Lower lobe of right lung (tissue), 2 donors: ENCODE measurements at regions not wholly inside any gene's neighbourhood (a gene's known extent, or its start where the extent isn't known, plus 50 kb on each side); places are given as distances from the start of the nearest gene placed in this dataset.

ENCODE experiments used
- ATAC-seq, 2 donors: fragments of 200-7000 bp; cut with Tn5 transposase; one replicate each; pipeline ENCODE4 v1.9.1; 2020 to 2022; ENCODE audit warnings: mild to moderate bottlenecking in 2 of 2, moderate library complexity in 2 of 2
- DNase-seq: peaks from one replicate; pipeline ENCODE4 v3.0.0-alpha.2; 2020
- H3K27ac ChIP-seq: fragments of 200-600 bp; one replicate; pipeline ENCODE4 v1.8.0; 2022
- H3K27me3 ChIP-seq: fragments of 200-600 bp; one replicate; pipeline ENCODE4 v1.8.0; 2022; ENCODE audit warnings: low read depth
- H3K36me3 ChIP-seq: fragments of 200-600 bp; one replicate; pipeline ENCODE4 v1.8.0; 2022; ENCODE audit warnings: mild to moderate bottlenecking
- H3K4me1 ChIP-seq: fragments of 200-600 bp; one replicate; pipeline ENCODE4 v1.8.0; 2022
- H3K4me3 ChIP-seq: fragments of 200-600 bp; one replicate; pipeline ENCODE4 v1.8.0; 2022; ENCODE audit warnings: mild to moderate bottlenecking
- H3K9me3 ChIP-seq: fragments of 200-600 bp; one replicate; pipeline ENCODE4 v1.8.0; 2022
- intact Hi-C: fragments of 100-400 bp; cut with DNase I; formaldehyde crosslinking; loops from one replicate; pipeline ENCODE4 v1.11.0; 2022
- TF ChIP-seq, protein P1 (sequence below): fragments of 200-600 bp; IDR thresholded peaks from one replicate; pipeline ENCODE4 v1.8.0; 2022; ENCODE audit warnings: antibody characterized with exemption, mild to moderate bottlenecking
- donor health status: DM: no; HTN: yes; CAD: no; lungs with severe emphysema.

DNA sequence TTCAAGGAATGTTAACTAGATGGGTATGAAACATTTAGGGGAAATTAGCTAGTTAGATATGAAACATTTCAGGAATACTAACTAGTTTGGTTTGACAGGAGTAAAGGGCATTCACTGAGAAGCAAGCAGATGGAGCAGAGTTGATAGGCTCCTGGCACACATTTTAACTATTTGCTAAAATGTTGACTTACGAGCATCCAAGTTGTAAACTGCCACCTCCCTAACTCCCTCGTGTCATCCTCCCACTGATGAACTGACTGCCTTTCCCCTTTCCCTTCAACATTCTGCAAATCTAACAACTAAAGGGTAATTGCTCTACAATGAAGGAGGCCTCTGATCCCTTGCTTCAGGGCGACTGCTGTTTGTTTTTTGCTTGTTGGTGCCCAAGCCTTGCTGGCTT, 580.4 kb upstream of the FAM98A start:
- intact Hi-C loops = no loop called here
- Histone ChIP-seq H3K4me1 (no peaks in the 10 kb centered on the region), H3K4me3 (no peak overlapping the region), H3K36me3 (no peaks in the 10 kb centered on the region), H3K9me3 (no peaks in the 10 kb centered on the region), H3K27ac (no peak overlapping the region), H3K27me3 (no peaks in the 10 kb centered on the region)
- ATAC-seq = no peak
- TF ChIP-seq, protein P1, sequence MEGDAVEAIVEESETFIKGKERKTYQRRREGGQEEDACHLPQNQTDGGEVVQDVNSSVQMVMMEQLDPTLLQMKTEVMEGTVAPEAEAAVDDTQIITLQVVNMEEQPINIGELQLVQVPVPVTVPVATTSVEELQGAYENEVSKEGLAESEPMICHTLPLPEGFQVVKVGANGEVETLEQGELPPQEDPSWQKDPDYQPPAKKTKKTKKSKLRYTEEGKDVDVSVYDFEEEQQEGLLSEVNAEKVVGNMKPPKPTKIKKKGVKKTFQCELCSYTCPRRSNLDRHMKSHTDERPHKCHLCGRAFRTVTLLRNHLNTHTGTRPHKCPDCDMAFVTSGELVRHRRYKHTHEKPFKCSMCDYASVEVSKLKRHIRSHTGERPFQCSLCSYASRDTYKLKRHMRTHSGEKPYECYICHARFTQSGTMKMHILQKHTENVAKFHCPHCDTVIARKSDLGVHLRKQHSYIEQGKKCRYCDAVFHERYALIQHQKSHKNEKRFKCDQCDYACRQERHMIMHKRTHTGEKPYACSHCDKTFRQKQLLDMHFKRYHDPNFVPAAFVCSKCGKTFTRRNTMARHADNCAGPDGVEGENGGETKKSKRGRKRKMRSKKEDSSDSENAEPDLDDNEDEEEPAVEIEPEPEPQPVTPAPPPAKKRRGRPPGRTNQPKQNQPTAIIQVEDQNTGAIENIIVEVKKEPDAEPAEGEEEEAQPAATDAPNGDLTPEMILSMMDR = no peak
- no peak for DNase-seq

DNA sequence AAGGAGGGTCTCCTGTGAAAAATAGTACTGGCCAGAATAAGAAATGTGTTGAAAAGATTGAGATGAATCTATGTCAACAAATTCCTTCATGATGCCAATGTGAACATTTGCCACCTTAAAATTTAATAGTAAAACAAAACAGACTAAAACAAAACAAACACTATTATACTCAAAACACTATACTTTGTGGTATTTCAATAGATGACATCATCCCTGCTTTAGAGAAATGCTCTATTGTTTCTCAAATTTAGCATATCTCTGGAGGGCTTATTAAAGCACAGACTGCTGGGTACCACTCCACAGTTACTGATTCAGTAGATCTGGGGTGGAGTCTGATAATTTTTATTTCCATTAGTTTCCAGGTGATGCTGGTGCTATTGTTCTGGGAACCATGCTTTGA, 579.4 kb upstream of the FAM98A start:
- TF ChIP-seq, protein P1 = no peak
- no peak for ATAC-seq

DNA sequence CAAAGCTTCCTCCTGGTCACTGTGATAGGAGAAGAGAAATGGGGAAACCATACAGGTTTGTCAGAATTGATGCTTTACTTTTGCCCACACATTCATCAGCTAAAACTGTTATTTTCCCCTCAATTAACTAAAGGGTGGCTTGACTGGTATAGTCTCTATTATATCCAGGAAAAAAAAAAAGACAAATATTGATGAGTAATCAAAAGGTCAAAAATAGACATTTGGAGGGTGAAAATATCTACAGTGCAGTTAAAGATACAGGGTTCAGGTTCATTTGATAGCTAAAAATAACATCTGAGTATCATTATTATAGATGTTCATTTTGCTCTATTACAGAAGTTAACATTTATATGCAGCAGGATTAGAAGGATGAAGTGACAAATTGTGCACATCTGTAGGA, 577.6 kb upstream of the FAM98A start:
- ATAC-seq (no peak), DNase-seq (no peak)
- Histone ChIP-seq H3K36me3 (no peaks in the 10 kb centered on the region), H3K27ac (no peak overlapping the region), H3K27me3 (no peaks in the 10 kb centered on the region), H3K4me1 (no peaks in the 10 kb centered on the region), H3K9me3 (no peaks in the 10 kb centered on the region), H3K4me3 (no peak overlapping the region)
- TF ChIP-seq, protein P1 = no peak
- intact Hi-C loops = no loop called here

More for the DNA sequence above, 579.4 kb upstream of the FAM98A start:
- no peak for DNase-seq
- intact Hi-C loops = no loop called here
- Histone ChIP-seq H3K9me3 (no peaks in the 10 kb centered on the region), H3K4me1 (no peaks in the 10 kb centered on the region), H3K36me3 (no peaks in the 10 kb centered on the region), H3K27me3 (no peaks in the 10 kb centered on the region), H3K4me3 (no peak overlapping the region), H3K27ac (no peak overlapping the region)

DNA sequence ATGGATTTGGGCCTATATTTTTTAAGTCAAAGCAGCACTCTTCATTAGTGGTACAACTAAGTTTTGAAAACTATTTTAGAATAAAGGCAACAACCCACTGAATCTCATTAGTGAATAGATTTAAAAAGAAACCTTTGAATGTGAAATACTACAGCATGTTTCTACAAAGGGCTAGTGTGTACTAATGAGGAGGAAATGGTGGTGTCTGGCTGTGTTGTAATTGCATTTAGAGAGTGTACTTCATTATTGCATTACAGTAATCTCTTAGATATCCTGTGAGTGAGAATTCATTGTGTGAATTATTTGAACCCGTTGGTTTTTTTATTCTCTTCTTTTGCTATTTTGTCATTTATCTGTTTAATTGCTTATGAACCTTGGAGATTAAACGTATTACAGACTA, 575.4 kb upstream of the FAM98A start:
- DNase-seq (no peak), ATAC-seq (no peak)
- Histone ChIP-seq H3K4me3 (no peak overlapping the region), H3K9me3 (no peaks in the 10 kb centered on the region), H3K27me3 (no peaks in the 10 kb centered on the region), H3K36me3 (no peaks in the 10 kb centered on the region), H3K4me1 (no peaks in the 10 kb centered on the region), H3K27ac (no peak overlapping the region)
- TF ChIP-seq, protein P1 = no peak
- intact Hi-C loops = no loop called here

DNA sequence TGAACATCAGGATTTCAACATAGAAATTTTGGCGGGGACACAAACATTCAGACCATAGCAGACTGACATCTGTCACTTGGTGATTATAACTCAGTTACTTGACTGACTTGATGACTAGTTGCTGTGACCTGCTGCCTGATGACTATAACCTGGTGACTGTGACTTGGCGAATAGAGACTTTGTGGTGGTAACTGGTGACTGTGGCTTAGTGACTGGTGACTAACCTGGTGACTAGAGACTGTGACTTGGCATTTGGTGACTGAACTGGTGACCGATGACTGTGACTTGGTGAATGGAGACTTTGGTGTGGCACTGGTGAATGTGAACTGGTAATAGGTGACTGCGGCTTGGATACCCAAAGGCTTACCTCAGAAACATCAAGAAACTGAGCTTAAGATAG, 563.1 kb upstream of the FAM98A start:
- no peaks in the 10 kb centered on the region for H3K27me3 ChIP-seq
- H3K36me3 ChIP-seq = no peaks in the 10 kb centered on the region
- no peak for ATAC-seq
- H3K27ac ChIP-seq = no peak overlapping the region
- TF ChIP-seq, protein P1 = no peak
- no peaks in the 10 kb centered on the region for H3K4me1 ChIP-seq
- intact Hi-C loops = no loop called here
- DNase-seq = no peak
- H3K9me3 ChIP-seq = no peaks in the 10 kb centered on the region
- no peak overlapping the region for H3K4me3 ChIP-seq

DNA sequence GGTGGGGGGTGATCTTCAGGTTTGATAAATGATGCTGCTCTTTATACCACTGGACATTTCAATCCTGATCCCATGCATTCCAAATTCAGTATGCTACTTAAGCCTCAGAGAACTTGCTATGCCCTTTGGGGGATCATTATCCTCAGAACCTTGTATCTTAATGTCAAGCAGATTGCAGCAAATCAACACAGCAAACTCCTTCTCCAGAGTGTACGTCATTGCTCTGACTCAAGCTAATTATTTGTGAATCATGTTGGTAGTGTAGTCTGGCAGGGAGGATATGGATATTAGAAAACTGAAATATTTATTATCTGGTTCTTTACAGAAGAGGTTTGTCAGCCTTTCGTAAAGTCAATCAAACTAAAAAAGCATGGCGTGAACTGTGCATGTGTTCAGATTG, 562.5 kb upstream of the FAM98A start:
- ATAC-seq (no peak), DNase-seq (no peak)
- intact Hi-C loops = no loop called here
- H3K9me3 ChIP-seq = no peaks in the 10 kb centered on the region
- TF ChIP-seq, protein P1 = no peak
- no peaks in the 10 kb centered on the region for H3K4me1 ChIP-seq
- no peak overlapping the region for H3K4me3 ChIP-seq
- no peak overlapping the region for H3K27ac ChIP-seq
- no peaks in the 10 kb centered on the region for H3K36me3 ChIP-seq
- no peaks in the 10 kb centered on the region for H3K27me3 ChIP-seq
